Loucy (cell line): ENCODE measurements at regions not wholly inside any gene's neighbourhood (a gene's known extent, or its start where the extent isn't known, plus 50 kb on each side); places are given as distances from the start of the nearest gene placed in this dataset.

ENCODE experiments used
- EZH2phosphoT487 ChIP-seq: fragments of 200-600 bp; IDR thresholded peaks from 2 replicates; pipeline ENCODE4 v1.6.1; 2018; ENCODE audit warnings: antibody characterized with exemption, mild to moderate bottlenecking, moderate library complexity, borderline replicate concordance
- TF ChIP-seq, protein P1 (sequence below): fragments of 200-600 bp; sonication (generic); conservative IDR thresholded peaks from 2 replicates; pipeline ENCODE4 v1.5.1; 2014; ENCODE audit warnings: mild to moderate bottlenecking, antibody characterized with exemption, low read length

DNA sequence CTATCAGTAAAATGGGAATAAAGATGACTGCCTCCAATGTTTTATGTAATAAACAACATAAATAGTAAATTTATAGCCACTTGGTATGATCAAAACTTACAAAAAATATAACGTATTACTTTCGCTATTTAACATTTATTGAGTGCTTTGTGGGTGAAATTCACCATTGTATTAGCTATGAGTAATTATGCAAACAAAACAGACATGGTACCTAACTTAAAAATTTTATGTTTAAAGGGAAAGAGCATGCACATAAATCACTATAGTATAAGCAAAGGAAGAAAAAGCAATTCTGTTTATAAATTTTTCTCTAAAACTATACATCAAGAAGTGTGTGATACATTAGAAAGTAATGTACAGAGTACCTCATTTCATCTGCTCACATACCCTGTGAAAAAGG, 1046.2 kb downstream of the NCAM2 start:
- TF ChIP-seq, protein P1, sequence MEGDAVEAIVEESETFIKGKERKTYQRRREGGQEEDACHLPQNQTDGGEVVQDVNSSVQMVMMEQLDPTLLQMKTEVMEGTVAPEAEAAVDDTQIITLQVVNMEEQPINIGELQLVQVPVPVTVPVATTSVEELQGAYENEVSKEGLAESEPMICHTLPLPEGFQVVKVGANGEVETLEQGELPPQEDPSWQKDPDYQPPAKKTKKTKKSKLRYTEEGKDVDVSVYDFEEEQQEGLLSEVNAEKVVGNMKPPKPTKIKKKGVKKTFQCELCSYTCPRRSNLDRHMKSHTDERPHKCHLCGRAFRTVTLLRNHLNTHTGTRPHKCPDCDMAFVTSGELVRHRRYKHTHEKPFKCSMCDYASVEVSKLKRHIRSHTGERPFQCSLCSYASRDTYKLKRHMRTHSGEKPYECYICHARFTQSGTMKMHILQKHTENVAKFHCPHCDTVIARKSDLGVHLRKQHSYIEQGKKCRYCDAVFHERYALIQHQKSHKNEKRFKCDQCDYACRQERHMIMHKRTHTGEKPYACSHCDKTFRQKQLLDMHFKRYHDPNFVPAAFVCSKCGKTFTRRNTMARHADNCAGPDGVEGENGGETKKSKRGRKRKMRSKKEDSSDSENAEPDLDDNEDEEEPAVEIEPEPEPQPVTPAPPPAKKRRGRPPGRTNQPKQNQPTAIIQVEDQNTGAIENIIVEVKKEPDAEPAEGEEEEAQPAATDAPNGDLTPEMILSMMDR: no peak
- no peak for TF ChIP-seq EZH2phosphoT487
